WTC11 (cell line): ENCODE measurements at regions not wholly inside any gene's neighbourhood (a gene's known extent, or its start where the extent isn't known, plus 50 kb on each side); places are given as distances from the start of the nearest gene placed in this dataset.

Experiments
- ATAC-seq: fragments of 200-7000 bp; cut with Tn5 transposase; 2 replicates; pipeline ENCODE4 v1.10.0; 2021; ENCODE audit warnings: mild to moderate bottlenecking, moderate library complexity
- CTCF ChIA-PET: fragments of 300-600 bp; sonication (Branson Sonifier 250); formaldehyde crosslinking; loops from one replicate; lab custom pipeline; 2021; ENCODE audit warnings: antibody characterized with exemption; lab: Charles Lee
- POLR2A ChIA-PET: fragments of 350-600 bp; sonication (Branson Sonifier 250); formaldehyde crosslinking; loops from one replicate; lab custom pipeline; 2021; ENCODE audit warnings: antibody characterized with exemption; lab: Charles Lee
- DNase-seq: peaks from one replicate; pipeline ENCODE4 v3.0.0; 2021; ENCODE audit warnings: low spot score
- H3K27ac Mint-ChIP-seq: 2 replicates; pipeline ENCODE4 v1.8.0; 2021; ENCODE audit warnings: mixed read lengths
- H3K27me3 Mint-ChIP-seq: 2 replicates; pipeline ENCODE4 v1.8.0; 2021; ENCODE audit warnings: low read depth, mild to moderate bottlenecking, moderate library complexity, mixed read lengths
- H3K36me3 Mint-ChIP-seq: 2 replicates; pipeline ENCODE4 v1.8.0; 2021; ENCODE audit warnings: mixed read lengths
- H3K4me1 Mint-ChIP-seq: 2 replicates; pipeline ENCODE4 v1.8.0; 2022; ENCODE audit warnings: mixed read lengths
- H3K4me3 Mint-ChIP-seq: 2 replicates; pipeline ENCODE4 v1.8.0; 2021; ENCODE audit warnings: mild to moderate bottlenecking, moderate library complexity, mixed read lengths
- H3K9me3 Mint-ChIP-seq: 2 replicates; pipeline ENCODE4 v1.8.0; 2021; ENCODE audit warnings: mixed read lengths
- ARID4B ChIP-seq: sonication (generic); formaldehyde crosslinking; IDR thresholded peaks from 2 replicates; pipeline ENCODE4 v1.8.0; 2023; ENCODE audit warnings: missing genetic modification reagents, mild to moderate bottlenecking, borderline replicate concordance
- ATF2 ChIP-seq: sonication (generic); formaldehyde crosslinking; IDR thresholded peaks from 2 replicates; pipeline ENCODE4 v1.8.1; 2022; ENCODE audit warnings: low read depth, missing genetic modification reagents, borderline replicate concordance
- ATF6 ChIP-seq: sonication (generic); formaldehyde crosslinking; IDR thresholded peaks from 2 replicates; pipeline ENCODE4 v1.8.1; 2023; ENCODE audit warnings: mild to moderate bottlenecking, missing genetic modification reagents
- CDX4 ChIP-seq: fragments of 250-450 bp; sonication (Bioruptor Pico); IDR thresholded peaks from 2 replicates; pipeline ENCODE4 v1.9.0; 2021; ENCODE audit warnings: moderate library complexity, mild to moderate bottlenecking, inconsistent platforms, borderline replicate concordance
- CREB1 ChIP-seq: sonication (generic); formaldehyde crosslinking; IDR thresholded peaks from 2 replicates; pipeline ENCODE4 v1.8.0; 2023; ENCODE audit warnings: mild to moderate bottlenecking, missing genetic modification reagents
- CTCF ChIP-seq: fragments of 200-600 bp; IDR thresholded peaks from 2 replicates; pipeline ENCODE4 v1.8.0; 2022; ENCODE audit warnings: antibody characterized with exemption
- E2F5 ChIP-seq: sonication (generic); formaldehyde crosslinking; IDR thresholded peaks from 2 replicates; pipeline ENCODE4 v1.8.1; 2022; ENCODE audit warnings: mild to moderate bottlenecking, moderate library complexity, missing genetic modification reagents
- FOXJ3 ChIP-seq: sonication (generic); formaldehyde crosslinking; IDR thresholded peaks from 2 replicates; pipeline ENCODE4 v1.9.0; 2021; ENCODE audit warnings: missing genetic modification reagents, mild to moderate bottlenecking, borderline replicate concordance
- FOXP1 ChIP-seq: sonication (generic); formaldehyde crosslinking; IDR thresholded peaks from 2 replicates; pipeline ENCODE4 v1.8.0; 2022; ENCODE audit warnings: missing genetic modification reagents, mild to moderate bottlenecking, moderate library complexity, borderline replicate concordance
- GABPB1 ChIP-seq: sonication (generic); formaldehyde crosslinking; IDR thresholded peaks from 2 replicates; pipeline ENCODE4 v1.8.1; 2023; ENCODE audit warnings: mild to moderate bottlenecking, missing genetic modification reagents
- GTF2I ChIP-seq: fragments of 250-450 bp; sonication (Bioruptor Pico); conservative IDR thresholded peaks from 2 replicates; pipeline ENCODE4 v1.4.0; 2021; ENCODE audit warnings: mild to moderate bottlenecking
- HMGA2 ChIP-seq: fragments of 250-450 bp; sonication (Bioruptor Pico); IDR thresholded peaks from 2 replicates; pipeline ENCODE4 v1.4.0; 2021; ENCODE audit warnings: mild to moderate bottlenecking, moderate library complexity
- JAZF1 ChIP-seq: fragments of 250-450 bp; sonication (Bioruptor Pico); IDR thresholded peaks from 2 replicates; pipeline ENCODE4 v1.9.0; 2021; ENCODE audit warnings: moderate library complexity, mild to moderate bottlenecking, inconsistent platforms
- KAT7 ChIP-seq: sonication (generic); formaldehyde crosslinking; IDR thresholded peaks from 2 replicates; pipeline ENCODE4 v1.8.1; 2023; ENCODE audit warnings: missing genetic modification reagents, mild to moderate bottlenecking, borderline replicate concordance
- NR3C1 ChIP-seq: sonication (generic); formaldehyde crosslinking; conservative IDR thresholded peaks from 2 replicates; pipeline ENCODE4 v1.8.1; 2023; ENCODE audit warnings: low read depth, mild to moderate bottlenecking, missing genetic modification reagents
- OVOL2 ChIP-seq: fragments of 250-450 bp; sonication (Bioruptor Pico); IDR thresholded peaks from 2 replicates; pipeline ENCODE4 v1.9.0; 2021; ENCODE audit warnings: mild to moderate bottlenecking, borderline replicate concordance
- PRRX2 ChIP-seq: fragments of 250-450 bp; sonication (Bioruptor Pico); IDR thresholded peaks from 2 replicates; pipeline ENCODE4 v1.8.0; 2021; ENCODE audit warnings: mild to moderate bottlenecking
- TP53 ChIP-seq: sonication (generic); formaldehyde crosslinking; IDR thresholded peaks from 2 replicates; pipeline ENCODE4 v1.8.1; 2023; ENCODE audit warnings: mild to moderate bottlenecking, missing genetic modification reagents
- ZNF121 ChIP-seq: sonication (generic); formaldehyde crosslinking; IDR thresholded peaks from 2 replicates; pipeline ENCODE4 v1.8.0; 2023; ENCODE audit warnings: missing genetic modification reagents
- ZNF532 ChIP-seq: fragments of 250-450 bp; sonication (Bioruptor Pico); IDR thresholded peaks from 2 replicates; pipeline ENCODE4 v1.9.0; 2021; ENCODE audit warnings: mild to moderate bottlenecking, borderline replicate concordance

- peaks cover 2% of the 10 kb centered on the region; the same call in 1 of the 2 replicates for H3K27me3 Mint-ChIP-seq
- DNase-seq, result no peak
- 0 out of 2 replicates have a peak, but pooled peaks cover 4% of the 10 kb centered on the region for H3K4me1 Mint-ChIP-seq
- ChIA-PET POLR2A (no interaction called here), CTCF (interaction anchor here (0.5 kb wide), 1 partner anchor 424 kb away, joined by 3 read pairs; no protein-coding TSS in a partner anchor)
- no peak for ATAC-seq
- H3K9me3 Mint-ChIP-seq, result no peaks in the 10 kb centered on the region
- no peak overlapping the region for H3K27ac Mint-ChIP-seq
- H3K4me3 Mint-ChIP-seq, result no peak overlapping the region
- no peaks in the 10 kb centered on the region for H3K36me3 Mint-ChIP-seq
- TF ChIP-seq ATF6 (no peak), GABPB1 (CRISPR knock-in tag) (no peak), GTF2I (CRISPR knock-in tag) (no peak), FOXP1 (CRISPR knock-in tag) (no peak), TP53 (CRISPR knock-in tag) (no peak), ATF2 (CRISPR knock-in tag) (no peak), NR3C1 (CRISPR knock-in tag) (no peak), HMGA2 (CRISPR knock-in tag) (no peak), E2F5 (no peak), ZNF121 (no peak), ZNF532 (CRISPR knock-in tag) (no peak), ARID4B (CRISPR knock-in tag) (no peak), CTCF (no peak), OVOL2 (CRISPR knock-in tag) (no peak), CDX4 (no peak), CREB1 (CRISPR knock-in tag) (no peak), KAT7 (no peak), JAZF1 (no peak), FOXJ3 (CRISPR knock-in tag) (no peak), PRRX2 (CRISPR knock-in tag) (no peak)
Observed at GRCh38 chr18:10009321-10010144, 95.7 kb downstream of the VAPA start.
